GM23338 (cell line): ENCODE measurements at regions not wholly inside any gene's neighbourhood (a gene's known extent, or its start where the extent isn't known, plus 50 kb on each side); places are given as distances from the start of the nearest gene placed in this dataset.

Experiments used
- ATAC-seq: fragments of 200-7000 bp; cut with Tn5 transposase; 3 replicates; pipeline ENCODE4 v1.9.1; 2020
- DNase-seq: peaks from one replicate; pipeline ENCODE4 v3.0.0-alpha.2; 2015; ENCODE audit warnings: low spot score
- H2AFZ ChIP-seq: fragments of 200-600 bp; sonication (generic); 2 replicates; pipeline ENCODE4 v1.8.0; 2016; ENCODE audit warnings: antibody characterized with exemption, mild to moderate bottlenecking, moderate library complexity
- H3F3A ChIP-seq: fragments of 200-600 bp; sonication (generic); replicated peaks from 2 replicates; pipeline ENCODE4 v1.8.0; 2017; ENCODE audit warnings: antibody characterized with exemption, mixed run types, low read depth
- H3K27ac ChIP-seq: fragments of 200-600 bp; sonication (generic); 2 replicates; pipeline ENCODE4 v1.6.1; 2016; ENCODE audit warnings: low read depth
- H3K27me3 ChIP-seq: fragments of 200-600 bp; sonication (generic); 2 replicates; pipeline ENCODE4 v1.8.0; 2016; ENCODE audit warnings: mild to moderate bottlenecking, mixed run types, moderate library complexity; ENCODE audit not compliant: insufficient read depth
- H3K36me3 ChIP-seq: fragments of 200-600 bp; sonication (generic); 2 replicates; pipeline ENCODE4 v1.8.0; 2016; ENCODE audit warnings: mild to moderate bottlenecking; ENCODE audit not compliant: insufficient read depth
- H3K4me1 ChIP-seq: fragments of 200-600 bp; sonication (generic); 2 replicates; pipeline ENCODE4 v1.8.0; 2016; ENCODE audit warnings: mild to moderate bottlenecking, moderate library complexity; ENCODE audit not compliant: insufficient read depth
- H3K4me2 ChIP-seq: fragments of 200-600 bp; sonication (generic); 2 replicates; pipeline ENCODE4 v1.7.1; 2017; ENCODE audit warnings: mixed run types
- H3K4me3 ChIP-seq: fragments of 200-600 bp; sonication (generic); 2 replicates; pipeline ENCODE4 v1.6.1; 2016; ENCODE audit warnings: mixed run types
- H3K79me2 ChIP-seq: fragments of 200-600 bp; sonication (generic); replicated peaks from 2 replicates; pipeline ENCODE4 v1.8.0; 2017; ENCODE audit warnings: mild to moderate bottlenecking; ENCODE audit not compliant: insufficient read depth
- H3K9me2 ChIP-seq: fragments of 200-600 bp; sonication (generic); 2 replicates; pipeline ENCODE4 v1.8.0; 2017; ENCODE audit not compliant: insufficient read depth
- H4K20me1 ChIP-seq: fragments of 200-600 bp; sonication (generic); replicated peaks from 2 replicates; pipeline ENCODE4 v1.8.0; 2017; ENCODE audit warnings: mild to moderate bottlenecking; ENCODE audit not compliant: insufficient read depth
- H3K27ac Mint-ChIP-seq: 2 replicates; pipeline ENCODE4 v1.8.0; 2020; ENCODE audit warnings: inconsistent platforms, mild to moderate bottlenecking, moderate library complexity, mixed read lengths
- H3K27me3 Mint-ChIP-seq: 3 replicates; pipeline ENCODE4 v1.8.0; 2022; ENCODE audit warnings: low read depth, mild to moderate bottlenecking, moderate library complexity, mixed read lengths, inconsistent platforms; ENCODE audit not compliant: insufficient read depth, poor library complexity
- H3K36me3 Mint-ChIP-seq: 3 replicates; pipeline ENCODE4 v1.8.0; 2021; ENCODE audit warnings: low read depth, mild to moderate bottlenecking, inconsistent platforms, moderate library complexity, mixed read lengths
- H3K4me1 Mint-ChIP-seq: 3 replicates; pipeline ENCODE4 v1.8.0; 2020; ENCODE audit warnings: mild to moderate bottlenecking, inconsistent platforms, mixed read lengths
- H3K4me3 Mint-ChIP-seq: 3 replicates; pipeline ENCODE4 v1.8.0; 2021; ENCODE audit warnings: moderate library complexity, mild to moderate bottlenecking, inconsistent platforms, mixed read lengths
- H3K9me3 Mint-ChIP-seq: 3 replicates; pipeline ENCODE4 v1.8.0; 2020; ENCODE audit warnings: moderate library complexity, mild to moderate bottlenecking, inconsistent platforms, mixed read lengths
- CREB1 ChIP-seq: fragments of 250-450 bp; sonication (Bioruptor Pico); IDR thresholded peaks from 2 replicates; pipeline ENCODE4 v1.5.0; 2020; ENCODE audit warnings: low read depth, mild to moderate bottlenecking, moderate library complexity
- EZH2 ChIP-seq: fragments of 200-600 bp; sonication (generic); IDR thresholded peaks from one replicate; pipeline ENCODE4 v1.8.0; 2017; ENCODE audit warnings: antibody characterized with exemption, mild to moderate bottlenecking, low read depth; ENCODE audit not compliant: unreplicated experiment
- EZH2phosphoT487 ChIP-seq: fragments of 200-600 bp; sonication (generic); IDR thresholded peaks from one replicate; pipeline ENCODE4 v1.8.1; 2018; ENCODE audit warnings: antibody characterized with exemption; ENCODE audit not compliant: unreplicated experiment
- JUNB ChIP-seq: IDR thresholded peaks from one replicate; pipeline ENCODE4 v1.6.1; 2016; ENCODE audit warnings: antibody characterized with exemption; ENCODE audit not compliant: unreplicated experiment
- NANOG ChIP-seq: IDR thresholded peaks from 2 replicates; pipeline ENCODE4 v1.6.1; 2016; ENCODE audit warnings: antibody characterized with exemption, borderline replicate concordance
- POLR2AphosphoS5 ChIP-seq: IDR thresholded peaks from 2 replicates; pipeline ENCODE4 v1.6.1; 2016; ENCODE audit warnings: antibody characterized with exemption, low read depth
- STAT1 ChIP-seq: IDR thresholded peaks from one replicate; pipeline ENCODE4 v1.6.1; 2016; ENCODE audit warnings: antibody characterized with exemption; ENCODE audit not compliant: unreplicated experiment
- ZNF114 ChIP-seq: fragments of 250-450 bp; sonication (Bioruptor Pico); IDR thresholded peaks from 2 replicates; pipeline ENCODE4 v1.5.0; 2020; ENCODE audit warnings: mild to moderate bottlenecking, moderate library complexity
- ZNF331 ChIP-seq: fragments of 250-450 bp; sonication (Bioruptor Pico); IDR thresholded peaks from 2 replicates; pipeline ENCODE4 v1.5.0; 2020; ENCODE audit warnings: low read depth, mild to moderate bottlenecking, moderate library complexity
- TF ChIP-seq, protein P1 (sequence below), 2 experiments: fragments of 200-600 bp in 1 of 2; sonication (generic) in 1 of 2; conservative IDR thresholded peaks; 2 replicates each; pipeline versions ENCODE4 v1.5.1 to v1.6.1; 2016 to 2017; ENCODE audit warnings: antibody characterized with exemption in 2 of 2, low read depth in 2 of 2, mild to moderate bottlenecking in 2 of 2, moderate library complexity in 1 of 2
- TF ChIP-seq, protein P2 (sequence below): fragments of 250-450 bp; sonication (Bioruptor Pico); IDR thresholded peaks from 2 replicates; pipeline ENCODE4 v1.5.0; 2020; ENCODE audit warnings: mild to moderate bottlenecking, moderate library complexity
- TF ChIP-seq, protein P3 (sequence below): IDR thresholded peaks from 2 replicates; pipeline ENCODE4 v1.6.1; 2016; ENCODE audit warnings: antibody characterized with exemption
- TF ChIP-seq, protein P4 (sequence below): IDR thresholded peaks from one replicate; pipeline ENCODE4 v1.6.1; 2018; ENCODE audit warnings: antibody characterized with exemption; ENCODE audit not compliant: unreplicated experiment

DNA sequence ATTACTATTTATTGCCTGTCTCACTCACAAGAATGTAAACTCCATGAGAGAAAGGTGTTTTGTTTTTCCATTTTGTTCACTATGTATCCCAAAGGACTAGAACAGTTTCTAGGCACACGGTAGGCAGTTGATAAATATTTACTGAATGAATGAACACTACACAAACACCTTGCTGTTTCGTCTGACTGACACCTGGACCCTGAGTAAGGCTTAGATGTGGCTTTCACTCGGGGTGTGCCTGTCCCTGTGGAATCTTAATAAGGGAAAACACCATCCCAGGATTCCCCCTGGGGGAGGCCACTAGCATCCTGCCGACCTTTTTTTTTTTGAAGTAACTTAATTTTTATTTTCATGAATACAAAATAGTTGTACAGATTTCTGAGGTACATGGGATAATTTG, 66.6 kb upstream of the STEAP1B start:
- 0 out of 2 replicates have a peak, but pooled peaks cover 2% of the 10 kb centered on the region for H3F3A ChIP-seq
- no peak overlapping the region for H3K4me2 ChIP-seq
- H3K4me1 ChIP-seq, result peaks cover 37% of the 10 kb centered on the region
- Mint-ChIP-seq H3K9me3 (no peaks in the 10 kb centered on the region), H3K36me3 (no peaks in the 10 kb centered on the region), H3K4me3 (no peak overlapping the region), H3K27me3 (peaks cover 7% of the 10 kb centered on the region), H3K4me1 (peaks cover 43% of the 10 kb centered on the region), H3K27ac (no peak overlapping the region)
- no peaks in the 10 kb centered on the region for H3K36me3 ChIP-seq
- H3K27me3 ChIP-seq, result no peaks in the 10 kb centered on the region
- peaks cover 7% of the 10 kb centered on the region for H3K9me2 ChIP-seq
- TF ChIP-seq ZNF331 (CRISPR knock-in tag) (no peak), EZH2phosphoT487 (no peak), NANOG (no peak), ZNF114 (CRISPR knock-in tag) (no peak), EZH2 (no peak), POLR2AphosphoS5 (no peak), JUNB (no peak), CREB1 (no peak), STAT1 (no peak)
- TF ChIP-seq, protein P1, sequence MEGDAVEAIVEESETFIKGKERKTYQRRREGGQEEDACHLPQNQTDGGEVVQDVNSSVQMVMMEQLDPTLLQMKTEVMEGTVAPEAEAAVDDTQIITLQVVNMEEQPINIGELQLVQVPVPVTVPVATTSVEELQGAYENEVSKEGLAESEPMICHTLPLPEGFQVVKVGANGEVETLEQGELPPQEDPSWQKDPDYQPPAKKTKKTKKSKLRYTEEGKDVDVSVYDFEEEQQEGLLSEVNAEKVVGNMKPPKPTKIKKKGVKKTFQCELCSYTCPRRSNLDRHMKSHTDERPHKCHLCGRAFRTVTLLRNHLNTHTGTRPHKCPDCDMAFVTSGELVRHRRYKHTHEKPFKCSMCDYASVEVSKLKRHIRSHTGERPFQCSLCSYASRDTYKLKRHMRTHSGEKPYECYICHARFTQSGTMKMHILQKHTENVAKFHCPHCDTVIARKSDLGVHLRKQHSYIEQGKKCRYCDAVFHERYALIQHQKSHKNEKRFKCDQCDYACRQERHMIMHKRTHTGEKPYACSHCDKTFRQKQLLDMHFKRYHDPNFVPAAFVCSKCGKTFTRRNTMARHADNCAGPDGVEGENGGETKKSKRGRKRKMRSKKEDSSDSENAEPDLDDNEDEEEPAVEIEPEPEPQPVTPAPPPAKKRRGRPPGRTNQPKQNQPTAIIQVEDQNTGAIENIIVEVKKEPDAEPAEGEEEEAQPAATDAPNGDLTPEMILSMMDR (conservative IDR thresholded peaks at IDR 0.05; ENCODE audit: low read depth in 2 of 2), result no peak
- TF ChIP-seq, protein P2, sequence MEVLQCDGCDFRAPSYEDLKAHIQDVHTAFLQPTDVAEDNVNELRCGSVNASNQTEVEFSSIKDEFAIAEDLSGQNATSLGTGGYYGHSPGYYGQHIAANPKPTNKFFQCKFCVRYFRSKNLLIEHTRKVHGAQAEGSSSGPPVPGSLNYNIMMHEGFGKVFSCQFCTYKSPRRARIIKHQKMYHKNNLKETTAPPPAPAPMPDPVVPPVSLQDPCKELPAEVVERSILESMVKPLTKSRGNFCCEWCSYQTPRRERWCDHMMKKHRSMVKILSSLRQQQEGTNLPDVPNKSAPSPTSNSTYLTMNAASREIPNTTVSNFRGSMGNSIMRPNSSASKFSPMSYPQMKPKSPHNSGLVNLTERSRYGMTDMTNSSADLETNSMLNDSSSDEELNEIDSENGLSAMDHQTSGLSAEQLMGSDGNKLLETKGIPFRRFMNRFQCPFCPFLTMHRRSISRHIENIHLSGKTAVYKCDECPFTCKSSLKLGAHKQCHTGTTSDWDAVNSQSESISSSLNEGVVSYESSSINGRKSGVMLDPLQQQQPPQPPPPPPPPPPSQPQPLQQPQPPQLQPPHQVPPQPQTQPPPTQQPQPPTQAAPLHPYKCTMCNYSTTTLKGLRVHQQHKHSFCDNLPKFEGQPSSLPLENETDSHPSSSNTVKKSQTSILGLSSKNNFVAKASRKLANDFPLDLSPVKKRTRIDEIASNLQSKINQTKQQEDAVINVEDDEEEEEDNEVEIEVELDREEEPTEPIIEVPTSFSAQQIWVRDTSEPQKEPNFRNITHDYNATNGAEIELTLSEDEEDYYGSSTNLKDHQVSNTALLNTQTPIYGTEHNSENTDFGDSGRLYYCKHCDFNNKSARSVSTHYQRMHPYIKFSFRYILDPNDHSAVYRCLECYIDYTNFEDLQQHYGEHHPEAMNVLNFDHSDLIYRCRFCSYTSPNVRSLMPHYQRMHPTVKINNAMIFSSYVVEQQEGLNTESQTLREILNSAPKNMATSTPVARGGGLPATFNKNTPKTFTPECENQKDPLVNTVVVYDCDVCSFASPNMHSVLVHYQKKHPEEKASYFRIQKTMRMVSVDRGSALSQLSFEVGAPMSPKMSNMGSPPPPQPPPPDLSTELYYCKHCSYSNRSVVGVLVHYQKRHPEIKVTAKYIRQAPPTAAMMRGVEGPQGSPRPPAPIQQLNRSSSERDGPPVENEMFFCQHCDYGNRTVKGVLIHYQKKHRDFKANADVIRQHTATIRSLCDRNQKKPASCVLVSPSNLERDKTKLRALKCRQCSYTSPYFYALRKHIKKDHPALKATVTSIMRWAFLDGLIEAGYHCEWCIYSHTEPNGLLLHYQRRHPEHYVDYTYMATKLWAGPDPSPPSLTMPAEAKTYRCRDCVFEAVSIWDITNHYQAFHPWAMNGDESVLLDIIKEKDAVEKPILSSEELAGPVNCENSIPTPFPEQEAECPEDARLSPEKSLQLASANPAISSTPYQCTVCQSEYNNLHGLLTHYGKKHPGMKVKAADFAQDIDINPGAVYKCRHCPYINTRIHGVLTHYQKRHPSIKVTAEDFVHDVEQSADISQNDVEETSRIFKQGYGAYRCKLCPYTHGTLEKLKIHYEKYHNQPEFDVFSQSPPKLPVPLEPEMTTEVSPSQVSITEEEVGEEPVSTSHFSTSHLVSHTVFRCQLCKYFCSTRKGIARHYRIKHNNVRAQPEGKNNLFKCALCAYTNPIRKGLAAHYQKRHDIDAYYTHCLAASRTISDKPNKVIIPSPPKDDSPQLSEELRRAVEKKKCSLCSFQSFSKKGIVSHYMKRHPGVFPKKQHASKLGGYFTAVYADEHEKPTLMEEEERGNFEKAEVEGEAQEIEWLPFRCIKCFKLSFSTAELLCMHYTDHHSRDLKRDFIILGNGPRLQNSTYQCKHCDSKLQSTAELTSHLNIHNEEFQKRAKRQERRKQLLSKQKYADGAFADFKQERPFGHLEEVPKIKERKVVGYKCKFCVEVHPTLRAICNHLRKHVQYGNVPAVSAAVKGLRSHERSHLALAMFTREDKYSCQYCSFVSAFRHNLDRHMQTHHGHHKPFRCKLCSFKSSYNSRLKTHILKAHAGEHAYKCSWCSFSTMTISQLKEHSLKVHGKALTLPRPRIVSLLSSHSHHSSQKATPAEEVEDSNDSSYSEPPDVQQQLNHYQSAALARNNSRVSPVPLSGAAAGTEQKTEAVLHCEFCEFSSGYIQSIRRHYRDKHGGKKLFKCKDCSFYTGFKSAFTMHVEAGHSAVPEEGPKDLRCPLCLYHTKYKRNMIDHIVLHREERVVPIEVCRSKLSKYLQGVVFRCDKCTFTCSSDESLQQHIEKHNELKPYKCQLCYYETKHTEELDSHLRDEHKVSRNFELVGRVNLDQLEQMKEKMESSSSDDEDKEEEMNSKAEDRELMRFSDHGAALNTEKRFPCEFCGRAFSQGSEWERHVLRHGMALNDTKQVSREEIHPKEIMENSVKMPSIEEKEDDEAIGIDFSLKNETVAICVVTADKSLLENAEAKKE (CRISPR knock-in tag), result no peak
- TF ChIP-seq, protein P3, sequence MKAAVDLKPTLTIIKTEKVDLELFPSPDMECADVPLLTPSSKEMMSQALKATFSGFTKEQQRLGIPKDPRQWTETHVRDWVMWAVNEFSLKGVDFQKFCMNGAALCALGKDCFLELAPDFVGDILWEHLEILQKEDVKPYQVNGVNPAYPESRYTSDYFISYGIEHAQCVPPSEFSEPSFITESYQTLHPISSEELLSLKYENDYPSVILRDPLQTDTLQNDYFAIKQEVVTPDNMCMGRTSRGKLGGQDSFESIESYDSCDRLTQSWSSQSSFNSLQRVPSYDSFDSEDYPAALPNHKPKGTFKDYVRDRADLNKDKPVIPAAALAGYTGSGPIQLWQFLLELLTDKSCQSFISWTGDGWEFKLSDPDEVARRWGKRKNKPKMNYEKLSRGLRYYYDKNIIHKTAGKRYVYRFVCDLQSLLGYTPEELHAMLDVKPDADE, result no peak
- TF ChIP-seq, protein P4, sequence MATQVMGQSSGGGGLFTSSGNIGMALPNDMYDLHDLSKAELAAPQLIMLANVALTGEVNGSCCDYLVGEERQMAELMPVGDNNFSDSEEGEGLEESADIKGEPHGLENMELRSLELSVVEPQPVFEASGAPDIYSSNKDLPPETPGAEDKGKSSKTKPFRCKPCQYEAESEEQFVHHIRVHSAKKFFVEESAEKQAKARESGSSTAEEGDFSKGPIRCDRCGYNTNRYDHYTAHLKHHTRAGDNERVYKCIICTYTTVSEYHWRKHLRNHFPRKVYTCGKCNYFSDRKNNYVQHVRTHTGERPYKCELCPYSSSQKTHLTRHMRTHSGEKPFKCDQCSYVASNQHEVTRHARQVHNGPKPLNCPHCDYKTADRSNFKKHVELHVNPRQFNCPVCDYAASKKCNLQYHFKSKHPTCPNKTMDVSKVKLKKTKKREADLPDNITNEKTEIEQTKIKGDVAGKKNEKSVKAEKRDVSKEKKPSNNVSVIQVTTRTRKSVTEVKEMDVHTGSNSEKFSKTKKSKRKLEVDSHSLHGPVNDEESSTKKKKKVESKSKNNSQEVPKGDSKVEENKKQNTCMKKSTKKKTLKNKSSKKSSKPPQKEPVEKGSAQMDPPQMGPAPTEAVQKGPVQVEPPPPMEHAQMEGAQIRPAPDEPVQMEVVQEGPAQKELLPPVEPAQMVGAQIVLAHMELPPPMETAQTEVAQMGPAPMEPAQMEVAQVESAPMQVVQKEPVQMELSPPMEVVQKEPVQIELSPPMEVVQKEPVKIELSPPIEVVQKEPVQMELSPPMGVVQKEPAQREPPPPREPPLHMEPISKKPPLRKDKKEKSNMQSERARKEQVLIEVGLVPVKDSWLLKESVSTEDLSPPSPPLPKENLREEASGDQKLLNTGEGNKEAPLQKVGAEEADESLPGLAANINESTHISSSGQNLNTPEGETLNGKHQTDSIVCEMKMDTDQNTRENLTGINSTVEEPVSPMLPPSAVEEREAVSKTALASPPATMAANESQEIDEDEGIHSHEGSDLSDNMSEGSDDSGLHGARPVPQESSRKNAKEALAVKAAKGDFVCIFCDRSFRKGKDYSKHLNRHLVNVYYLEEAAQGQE, result no peak
- no peak overlapping the region for H3K4me3 ChIP-seq
- no peaks in the 10 kb centered on the region for H4K20me1 ChIP-seq
- no peak overlapping the region for H2AFZ ChIP-seq
- no peak for ATAC-seq
- no peak overlapping the region for H3K27ac ChIP-seq
- DNase-seq, result no peak
- H3K79me2 ChIP-seq, result no peaks in the 10 kb centered on the region
